ENCODE measurements at regions not wholly inside any gene's neighbourhood (a gene's known extent, or its start where the extent isn't known, plus 50 kb on each side); places are given as distances from the start of the nearest gene placed in this dataset.

DNA sequence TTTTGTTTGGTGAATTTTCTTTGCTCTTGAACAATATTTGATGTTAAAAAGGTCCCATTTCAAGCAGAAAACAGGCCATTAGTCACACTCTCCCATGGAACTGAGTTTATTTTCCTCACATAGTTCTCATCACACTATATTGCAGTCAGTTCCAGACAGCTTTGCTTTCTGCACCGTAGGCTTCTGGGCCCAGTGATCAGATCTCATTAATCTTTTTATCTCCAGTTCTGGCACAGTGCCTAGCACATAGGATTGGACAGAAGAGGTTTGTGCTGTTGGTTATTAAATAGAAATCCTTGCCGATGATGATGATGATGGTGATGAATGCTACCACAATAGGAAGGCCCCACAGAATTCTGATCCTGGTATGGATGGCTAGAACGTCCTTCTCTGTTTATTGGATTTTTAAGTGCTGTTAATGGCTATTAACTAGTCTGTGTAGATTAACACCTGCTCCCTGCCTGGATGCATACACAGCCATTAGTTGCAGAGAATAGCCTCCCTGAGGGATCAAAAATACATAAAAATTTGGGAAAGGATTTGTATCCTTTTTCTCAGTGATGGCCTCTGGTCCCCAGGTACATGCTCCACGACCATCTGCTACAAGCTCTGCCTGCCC lies 52.0 kb upstream of the NTRK2 start:
- ChIA-PET POLR2A (no interaction called here), CTCF (no interaction called here)
- TF ChIP-seq, protein P1, sequence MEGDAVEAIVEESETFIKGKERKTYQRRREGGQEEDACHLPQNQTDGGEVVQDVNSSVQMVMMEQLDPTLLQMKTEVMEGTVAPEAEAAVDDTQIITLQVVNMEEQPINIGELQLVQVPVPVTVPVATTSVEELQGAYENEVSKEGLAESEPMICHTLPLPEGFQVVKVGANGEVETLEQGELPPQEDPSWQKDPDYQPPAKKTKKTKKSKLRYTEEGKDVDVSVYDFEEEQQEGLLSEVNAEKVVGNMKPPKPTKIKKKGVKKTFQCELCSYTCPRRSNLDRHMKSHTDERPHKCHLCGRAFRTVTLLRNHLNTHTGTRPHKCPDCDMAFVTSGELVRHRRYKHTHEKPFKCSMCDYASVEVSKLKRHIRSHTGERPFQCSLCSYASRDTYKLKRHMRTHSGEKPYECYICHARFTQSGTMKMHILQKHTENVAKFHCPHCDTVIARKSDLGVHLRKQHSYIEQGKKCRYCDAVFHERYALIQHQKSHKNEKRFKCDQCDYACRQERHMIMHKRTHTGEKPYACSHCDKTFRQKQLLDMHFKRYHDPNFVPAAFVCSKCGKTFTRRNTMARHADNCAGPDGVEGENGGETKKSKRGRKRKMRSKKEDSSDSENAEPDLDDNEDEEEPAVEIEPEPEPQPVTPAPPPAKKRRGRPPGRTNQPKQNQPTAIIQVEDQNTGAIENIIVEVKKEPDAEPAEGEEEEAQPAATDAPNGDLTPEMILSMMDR (IDR thresholded peaks at IDR 0.05), result no peak
- Mint-ChIP-seq H3K4me1 (ENCODE audit: low read depth) (no peaks in the 10 kb centered on the region), H3K36me3 (ENCODE audit: low read depth) (no peaks in the 10 kb centered on the region), H3K27ac (no peak overlapping the region), H3K4me3 (no peak overlapping the region), H3K27me3 (peaks cover 5% of the 10 kb centered on the region), H3K9me3 (peaks cover 4% of the 10 kb centered on the region)
- no peak overlapping the region for H3K27ac ChIP-seq (ENCODE audit: low read depth in 1 of 2, low read length in 2 of 2)
- DNase-seq (no peak), ATAC-seq (ENCODE audit: poor library complexity) (no peak)
- no peaks in the 10 kb centered on the region for H3K4me1 ChIP-seq (ENCODE audit: insufficient read depth, low read length)
- H3K9me3 ChIP-seq (ENCODE audit: control insufficient read depth in 1 of 2, insufficient read depth in 1 of 2, low read length in 2 of 2), result no peaks in the 10 kb centered on the region
- H3K4me3 ChIP-seq (ENCODE audit: low read length), result no peak overlapping the region
- intact Hi-C loops (cut with DNase I, micrococcal nuclease), result no loop called here
- peaks cover 0 to 2% of the 10 kb centered on the region in 2 experiments for H3K27me3 ChIP-seq (ENCODE audit: control insufficient read depth in 1 of 2, insufficient read depth in 2 of 2, low read length in 2 of 2)
- no peaks in the 10 kb centered on the region for H3K36me3 ChIP-seq (ENCODE audit: insufficient read depth, low read length)

Measured in CD4-positive, alpha-beta T cell (primary cell).